ENCODE measurements at regions not wholly inside any gene's neighbourhood (a gene's known extent, or its start where the extent isn't known, plus 50 kb on each side); places are given as distances from the start of the nearest gene placed in this dataset.

DNA sequence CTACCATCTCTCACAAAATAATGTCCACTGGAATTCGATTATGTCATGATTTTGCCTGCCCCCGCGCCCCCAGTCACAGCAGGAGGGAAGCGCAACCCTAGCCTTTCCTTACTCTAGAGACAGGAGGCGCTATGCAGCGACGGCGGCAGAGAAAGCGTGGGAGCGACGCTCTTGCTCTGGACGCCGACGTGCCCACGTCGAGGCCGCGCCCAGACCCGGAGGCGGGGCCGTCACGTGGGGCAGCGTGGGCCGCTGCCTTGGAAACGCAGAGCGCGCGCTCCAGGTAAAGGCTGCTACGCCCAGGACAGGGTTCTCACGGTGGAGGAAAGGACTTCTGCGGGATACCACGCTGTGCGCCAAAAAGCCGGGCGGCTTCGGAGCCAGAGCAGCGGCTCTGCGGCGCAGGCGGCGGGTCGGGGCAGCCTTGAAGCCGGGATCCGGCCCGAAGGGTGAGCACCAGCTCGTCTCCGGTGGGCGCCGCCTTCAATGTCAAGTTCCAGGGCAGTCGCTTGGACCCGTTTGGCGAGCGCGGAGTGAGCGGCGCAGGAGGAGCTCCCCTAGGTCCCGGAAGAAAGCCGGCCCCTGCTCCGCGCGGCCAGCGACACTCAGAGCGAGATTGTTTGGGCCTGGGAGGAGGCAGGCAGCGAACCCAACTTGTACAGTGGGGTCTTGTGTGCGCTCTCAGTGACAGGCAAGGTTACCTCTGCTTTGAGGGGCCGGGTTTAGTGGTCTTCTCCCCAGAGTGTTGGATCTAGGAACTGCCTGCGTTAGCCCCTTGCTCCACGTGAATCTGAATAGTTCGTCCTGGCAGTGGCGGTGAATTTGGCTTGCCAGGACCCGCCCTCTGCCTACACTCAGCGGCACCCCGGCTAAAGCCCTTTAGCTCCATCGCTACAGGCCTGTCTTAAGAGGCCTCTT lies 121.7 kb downstream of the MRPL57 start (continued):
- TF ChIP-seq, protein P1, sequence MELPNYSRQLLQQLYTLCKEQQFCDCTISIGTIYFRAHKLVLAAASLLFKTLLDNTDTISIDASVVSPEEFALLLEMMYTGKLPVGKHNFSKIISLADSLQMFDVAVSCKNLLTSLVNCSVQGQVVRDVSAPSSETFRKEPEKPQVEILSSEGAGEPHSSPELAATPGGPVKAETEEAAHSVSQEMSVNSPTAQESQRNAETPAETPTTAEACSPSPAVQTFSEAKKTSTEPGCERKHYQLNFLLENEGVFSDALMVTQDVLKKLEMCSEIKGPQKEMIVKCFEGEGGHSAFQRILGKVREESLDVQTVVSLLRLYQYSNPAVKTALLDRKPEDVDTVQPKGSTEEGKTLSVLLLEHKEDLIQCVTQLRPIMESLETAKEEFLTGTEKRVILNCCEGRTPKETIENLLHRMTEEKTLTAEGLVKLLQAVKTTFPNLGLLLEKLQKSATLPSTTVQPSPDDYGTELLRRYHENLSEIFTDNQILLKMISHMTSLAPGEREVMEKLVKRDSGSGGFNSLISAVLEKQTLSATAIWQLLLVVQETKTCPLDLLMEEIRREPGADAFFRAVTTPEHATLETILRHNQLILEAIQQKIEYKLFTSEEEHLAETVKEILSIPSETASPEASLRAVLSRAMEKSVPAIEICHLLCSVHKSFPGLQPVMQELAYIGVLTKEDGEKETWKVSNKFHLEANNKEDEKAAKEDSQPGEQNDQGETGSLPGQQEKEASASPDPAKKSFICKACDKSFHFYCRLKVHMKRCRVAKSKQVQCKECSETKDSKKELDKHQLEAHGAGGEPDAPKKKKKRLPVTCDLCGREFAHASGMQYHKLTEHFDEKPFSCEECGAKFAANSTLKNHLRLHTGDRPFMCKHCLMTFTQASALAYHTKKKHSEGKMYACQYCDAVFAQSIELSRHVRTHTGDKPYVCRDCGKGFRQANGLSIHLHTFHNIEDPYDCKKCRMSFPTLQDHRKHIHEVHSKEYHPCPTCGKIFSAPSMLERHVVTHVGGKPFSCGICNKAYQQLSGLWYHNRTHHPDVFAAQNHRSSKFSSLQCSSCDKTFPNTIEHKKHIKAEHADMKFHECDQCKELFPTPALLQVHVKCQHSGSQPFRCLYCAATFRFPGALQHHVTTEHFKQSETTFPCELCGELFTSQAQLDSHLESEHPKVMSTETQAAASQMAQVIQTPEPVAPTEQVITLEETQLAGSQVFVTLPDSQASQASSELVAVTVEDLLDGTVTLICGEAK (IDR thresholded peaks at IDR 0.05) = no peak
- TF ChIP-seq, protein P1 (CRISPR knock-in tag; IDR thresholded peaks at IDR 0.05) = peak; percentile 64; the same call in 1 of the 2 replicates
- TF ChIP-seq YEATS4 (CRISPR knock-in tag; IDR thresholded peaks at IDR 0.05; ENCODE audit: borderline replicate concordance) = peak; percentile 73; the same call in 1 of the 2 replicates
- peak; percentile 73 for TF ChIP-seq RAD51 (IDR thresholded peaks at IDR 0.05; ENCODE audit: borderline replicate concordance)
- TF ChIP-seq, protein P2, sequence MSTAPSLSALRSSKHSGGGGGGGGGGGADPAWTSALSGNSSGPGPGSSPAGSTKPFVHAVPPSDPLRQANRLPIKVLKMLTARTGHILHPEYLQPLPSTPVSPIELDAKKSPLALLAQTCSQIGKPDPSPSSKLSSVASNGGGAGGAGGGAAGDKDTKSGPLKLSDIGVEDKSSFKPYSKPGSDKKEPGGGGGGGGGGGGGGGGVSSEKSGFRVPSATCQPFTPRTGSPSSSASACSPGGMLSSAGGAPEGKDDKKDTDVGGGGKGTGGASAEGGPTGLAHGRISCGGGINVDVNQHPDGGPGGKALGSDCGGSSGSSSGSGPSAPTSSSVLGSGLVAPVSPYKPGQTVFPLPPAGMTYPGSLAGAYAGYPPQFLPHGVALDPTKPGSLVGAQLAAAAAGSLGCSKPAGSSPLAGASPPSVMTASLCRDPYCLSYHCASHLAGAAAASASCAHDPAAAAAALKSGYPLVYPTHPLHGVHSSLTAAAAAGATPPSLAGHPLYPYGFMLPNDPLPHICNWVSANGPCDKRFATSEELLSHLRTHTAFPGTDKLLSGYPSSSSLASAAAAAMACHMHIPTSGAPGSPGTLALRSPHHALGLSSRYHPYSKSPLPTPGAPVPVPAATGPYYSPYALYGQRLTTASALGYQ (CRISPR knock-in tag; IDR thresholded peaks at IDR 0.05) = peak; percentile 53; the same call in 1 of the 2 replicates
- TF ChIP-seq ZNF570 (CRISPR knock-in tag; IDR thresholded peaks at IDR 0.05; ENCODE audit: borderline replicate concordance) = no peak
- TF ChIP-seq TCF7L2 (IDR thresholded peaks at IDR 0.05; ENCODE audit: low read depth, low read length) = no peak
- TF ChIP-seq SIX4 (CRISPR knock-in tag; IDR thresholded peaks at IDR 0.05) = no peak; the same call in 1 of the 2 replicates
- TF ChIP-seq ZSCAN29 (CRISPR knock-in tag; conservative IDR thresholded peaks at IDR 0.05) = no peak
- TF ChIP-seq ZNF292 (CRISPR knock-in tag; IDR thresholded peaks at IDR 0.05; ENCODE audit: borderline replicate concordance, low read depth) = no peak; the same call in 1 of the 2 replicates
- TF ChIP-seq RFXANK (CRISPR knock-in tag; IDR thresholded peaks at IDR 0.05) = no peak
- TF ChIP-seq, protein P3, sequence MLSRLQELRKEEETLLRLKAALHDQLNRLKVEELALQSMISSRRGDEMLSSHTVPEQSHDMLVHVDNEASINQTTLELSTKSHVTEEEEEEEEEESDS (CRISPR knock-in tag; IDR thresholded peaks at IDR 0.05; ENCODE audit: borderline replicate concordance) = no peak
- no peak for TF ChIP-seq FLYWCH1 (CRISPR knock-in tag; IDR thresholded peaks at IDR 0.05)
- TF ChIP-seq JDP2 (CRISPR knock-in tag; IDR thresholded peaks at IDR 0.05; ENCODE audit: borderline replicate concordance) = no peak
- TF ChIP-seq CBFB (CRISPR knock-in tag; IDR thresholded peaks at IDR 0.05) = peak; percentile 77
- TF ChIP-seq, protein P4, sequence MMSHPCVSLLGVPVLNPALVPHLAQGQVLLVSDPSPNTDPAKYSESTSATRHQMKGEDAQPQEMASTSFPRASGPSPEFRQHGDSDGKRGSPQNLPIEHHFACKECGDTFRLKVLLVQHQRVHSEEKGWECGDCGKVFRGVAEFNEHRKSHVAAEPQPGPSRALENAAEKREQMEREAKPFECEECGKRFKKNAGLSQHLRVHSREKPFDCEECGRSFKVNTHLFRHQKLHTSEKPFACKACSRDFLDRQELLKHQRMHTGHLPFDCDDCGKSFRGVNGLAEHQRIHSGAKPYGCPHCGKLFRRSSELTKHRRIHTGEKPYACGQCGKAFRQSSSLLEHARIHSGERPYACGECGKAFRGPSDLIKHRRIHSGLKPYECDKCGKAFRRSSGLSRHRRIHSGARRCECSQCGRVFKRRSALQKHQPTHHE (CRISPR knock-in tag; IDR thresholded peaks at IDR 0.05; ENCODE audit: borderline replicate concordance) = peak; percentile 78; the same call in 1 of the 2 replicates
